ENCODE measurements at regions not wholly inside any gene's neighbourhood (a gene's known extent, or its start where the extent isn't known, plus 50 kb on each side); places are given as distances from the start of the nearest gene placed in this dataset.

DNA sequence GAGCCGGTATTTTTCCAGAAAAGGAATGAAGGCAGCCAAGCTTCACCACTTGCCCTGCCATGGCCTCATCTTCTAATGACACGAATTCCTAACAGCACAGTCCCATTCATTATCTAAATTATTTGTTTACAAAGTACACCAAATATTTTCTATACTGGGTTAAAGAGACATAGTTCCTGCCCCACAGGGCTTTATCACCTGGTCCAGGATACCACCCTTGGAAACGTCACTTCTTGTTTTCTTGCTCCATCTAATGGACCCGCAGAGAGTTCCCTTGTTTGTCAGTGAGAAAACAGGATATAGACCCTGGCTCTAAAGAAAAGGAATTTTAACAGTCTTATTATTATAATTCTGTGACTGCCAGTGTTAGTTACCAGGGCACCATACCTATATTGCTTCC is 1165.4 kb downstream of the GATA3 start:
- no peak overlapping the region for H2AFZ ChIP-seq (replicated peaks)
- Mint-ChIP-seq H3K36me3 (no peaks in the 10 kb centered on the region), H3K27ac (no peak overlapping the region), H3K9me3 (no peaks in the 10 kb centered on the region), H3K4me1 (no peaks in the 10 kb centered on the region), H3K4me3 (no peak overlapping the region), H3K27me3 (ENCODE audit: insufficient read depth, low read depth) (no peaks in the 10 kb centered on the region)
- no peaks in the 10 kb centered on the region for H3K36me3 ChIP-seq
- no peaks in the 10 kb centered on the region for H3K9me3 ChIP-seq (ENCODE audit: low read depth)
- TF ChIP-seq EZH2 (IDR thresholded peaks at IDR 0.05) (no peak), EZH2phosphoT487 (IDR thresholded peaks at IDR 0.05) (no peak)
- TF ChIP-seq, protein P1, sequence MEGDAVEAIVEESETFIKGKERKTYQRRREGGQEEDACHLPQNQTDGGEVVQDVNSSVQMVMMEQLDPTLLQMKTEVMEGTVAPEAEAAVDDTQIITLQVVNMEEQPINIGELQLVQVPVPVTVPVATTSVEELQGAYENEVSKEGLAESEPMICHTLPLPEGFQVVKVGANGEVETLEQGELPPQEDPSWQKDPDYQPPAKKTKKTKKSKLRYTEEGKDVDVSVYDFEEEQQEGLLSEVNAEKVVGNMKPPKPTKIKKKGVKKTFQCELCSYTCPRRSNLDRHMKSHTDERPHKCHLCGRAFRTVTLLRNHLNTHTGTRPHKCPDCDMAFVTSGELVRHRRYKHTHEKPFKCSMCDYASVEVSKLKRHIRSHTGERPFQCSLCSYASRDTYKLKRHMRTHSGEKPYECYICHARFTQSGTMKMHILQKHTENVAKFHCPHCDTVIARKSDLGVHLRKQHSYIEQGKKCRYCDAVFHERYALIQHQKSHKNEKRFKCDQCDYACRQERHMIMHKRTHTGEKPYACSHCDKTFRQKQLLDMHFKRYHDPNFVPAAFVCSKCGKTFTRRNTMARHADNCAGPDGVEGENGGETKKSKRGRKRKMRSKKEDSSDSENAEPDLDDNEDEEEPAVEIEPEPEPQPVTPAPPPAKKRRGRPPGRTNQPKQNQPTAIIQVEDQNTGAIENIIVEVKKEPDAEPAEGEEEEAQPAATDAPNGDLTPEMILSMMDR (IDR thresholded peaks at IDR 0.05), result no peak
- H3F3A ChIP-seq (ENCODE audit: low read depth), result no peaks in the 10 kb centered on the region
- no peak overlapping the region for H3K9ac ChIP-seq
- H3K27ac ChIP-seq, result no peak overlapping the region
- peaks cover under 1% of the 10 kb centered on the region for H3K4me1 ChIP-seq
- no peaks in the 10 kb centered on the region for H4K20me1 ChIP-seq (ENCODE audit: low read depth)
- no peak overlapping the region for H3K4me3 ChIP-seq
- H3K27me3 ChIP-seq, result no peaks in the 10 kb centered on the region
- no peaks in the 10 kb centered on the region for H3K79me2 ChIP-seq (ENCODE audit: low read depth)
- no peak overlapping the region for H3K4me2 ChIP-seq
- DNase-seq (ENCODE audit: low spot score), result no peak

DNA sequence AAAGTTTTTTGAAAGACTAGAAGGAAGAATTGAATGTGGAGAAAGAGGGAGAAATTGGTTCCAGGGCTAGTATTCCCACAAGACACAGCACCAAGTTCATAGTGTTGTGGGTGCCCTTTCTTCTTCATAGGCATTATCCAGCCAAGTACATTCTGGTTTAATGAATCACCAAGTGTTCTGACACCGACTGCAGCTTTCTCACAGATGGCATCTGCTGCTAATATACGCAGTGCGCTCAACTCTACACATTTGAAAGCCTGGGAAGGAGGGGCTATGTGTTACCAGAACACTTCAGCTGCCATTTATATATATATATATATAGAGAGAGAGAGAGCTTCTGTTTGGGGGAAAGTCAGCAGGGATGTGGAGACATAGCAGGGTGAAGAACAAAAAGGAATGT is 1168.4 kb downstream of the GATA3 start:
- H3K9me3 ChIP-seq (ENCODE audit: low read depth), result no peaks in the 10 kb centered on the region
- H3K4me2 ChIP-seq, result no peak overlapping the region
- no peak overlapping the region for H3K4me3 Mint-ChIP-seq
- no peak overlapping the region for H3K9ac ChIP-seq
- H3K27ac Mint-ChIP-seq, result no peak overlapping the region
- DNase-seq (ENCODE audit: low spot score), result no peak
- H3F3A ChIP-seq (ENCODE audit: low read depth), result no peaks in the 10 kb centered on the region
- no peaks in the 10 kb centered on the region for H3K27me3 ChIP-seq
- peaks cover 9% of the 10 kb centered on the region for H3K4me1 ChIP-seq
- H4K20me1 ChIP-seq (ENCODE audit: low read depth), result no peaks in the 10 kb centered on the region
- H3K4me1 Mint-ChIP-seq, result no peaks in the 10 kb centered on the region
- H3K79me2 ChIP-seq (ENCODE audit: low read depth), result no peaks in the 10 kb centered on the region
- H3K27ac ChIP-seq, result no peak overlapping the region
- TF ChIP-seq EZH2phosphoT487 (IDR thresholded peaks at IDR 0.05) (no peak), EZH2 (IDR thresholded peaks at IDR 0.05) (no peak)
- TF ChIP-seq, protein P1 (IDR thresholded peaks at IDR 0.05), result no peak
- no peak overlapping the region for H2AFZ ChIP-seq (replicated peaks)
- peaks cover under 1% of the 10 kb centered on the region for H3K9me3 Mint-ChIP-seq
- no peaks in the 10 kb centered on the region for H3K27me3 Mint-ChIP-seq (ENCODE audit: insufficient read depth, low read depth)
- no peak overlapping the region for H3K4me3 ChIP-seq
- H3K36me3 ChIP-seq, result no peaks in the 10 kb centered on the region
- H3K36me3 Mint-ChIP-seq, result no peaks in the 10 kb centered on the region

DNA sequence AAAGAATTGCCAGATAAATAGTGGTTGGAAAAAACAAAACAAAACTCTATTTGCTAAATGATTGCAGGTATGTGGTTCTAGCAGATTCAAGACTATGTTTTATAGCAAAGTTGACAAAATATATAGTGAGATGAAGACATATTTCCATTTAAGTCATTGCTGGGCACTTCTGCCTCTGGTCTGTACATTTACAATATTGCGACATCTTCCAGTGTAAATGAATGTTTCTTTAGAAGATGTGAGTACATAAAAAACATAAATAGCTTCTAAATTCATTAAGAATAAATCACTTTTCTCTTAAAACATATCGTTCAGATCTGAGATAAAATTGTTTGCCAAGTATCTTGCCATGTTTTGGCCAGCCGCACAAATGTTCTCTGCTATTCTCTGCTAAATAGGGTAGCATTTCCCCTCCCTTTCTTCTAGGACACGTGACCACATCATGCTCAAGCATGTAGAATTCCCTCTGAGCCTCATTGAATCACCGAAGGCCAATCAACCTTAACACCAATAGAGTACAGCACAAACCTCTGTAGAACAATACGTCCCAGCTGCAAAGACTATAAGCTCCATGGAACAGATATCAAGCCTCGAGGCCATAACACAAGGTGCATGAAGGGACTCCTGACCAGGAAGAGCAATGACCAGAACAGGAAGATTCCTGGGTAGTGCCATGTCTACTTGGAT is 1173.3 kb downstream of the GATA3 start:
- H3K4me3 Mint-ChIP-seq, result no peak overlapping the region
- Histone ChIP-seq H3K36me3 (no peaks in the 10 kb centered on the region), H3K4me3 (no peak overlapping the region), H3K4me2 (no peak overlapping the region), H3K27me3 (no peaks in the 10 kb centered on the region), H3K9ac (no peak overlapping the region), H4K20me1 (ENCODE audit: low read depth) (no peaks in the 10 kb centered on the region), H3F3A (ENCODE audit: low read depth) (no peaks in the 10 kb centered on the region), H3K9me3 (ENCODE audit: low read depth) (no peaks in the 10 kb centered on the region), H3K27ac (no peak overlapping the region), H3K79me2 (ENCODE audit: low read depth) (no peaks in the 10 kb centered on the region), H3K4me1 (peaks cover 9% of the 10 kb centered on the region), H2AFZ (replicated peaks) (no peak overlapping the region)
- peaks cover 11% of the 10 kb centered on the region for H3K4me1 Mint-ChIP-seq
- no peaks in the 10 kb centered on the region for H3K27me3 Mint-ChIP-seq (ENCODE audit: insufficient read depth, low read depth)
- H3K9me3 Mint-ChIP-seq, result peaks cover 2% of the 10 kb centered on the region
- DNase-seq (ENCODE audit: low spot score), result no peak
- no peak overlapping the region for H3K27ac Mint-ChIP-seq
- no peak for TF ChIP-seq EZH2 (IDR thresholded peaks at IDR 0.05)
- TF ChIP-seq EZH2phosphoT487 (IDR thresholded peaks at IDR 0.05), result no peak
- TF ChIP-seq, protein P1 (IDR thresholded peaks at IDR 0.05), result no peak
- no peaks in the 10 kb centered on the region for H3K36me3 Mint-ChIP-seq

Measured in neural progenitor cell (in vitro differentiated cells).